ENCODE measurements at regions not wholly inside any gene's neighbourhood (a gene's known extent, or its start where the extent isn't known, plus 50 kb on each side); places are given as distances from the start of the nearest gene placed in this dataset.

- TF ChIP-seq CTCF (IDR thresholded peaks at IDR 0.05; ENCODE audit: unreplicated experiment): no peak
- Mint-ChIP-seq H3K27ac (no peak overlapping the region), H3K36me3 (ENCODE audit: insufficient read depth) (peaks cover 15% of the 10 kb centered on the region), H3K4me3 (ENCODE audit: low read depth) (no peak overlapping the region), H3K27me3 (peaks cover 3% of the 10 kb centered on the region), H3K9me3 (ENCODE audit: low read depth) (peaks cover 22% of the 10 kb centered on the region), H3K4me1 (ENCODE audit: low read depth) (peaks cover 11% of the 10 kb centered on the region)
- DNase-seq (ENCODE audit: low spot score, unreplicated experiment): no peak
These were observed 63.7 kb downstream of the FOXD1 start for GRCh38 chr5:73384861-73385260.

GRCh38 chr5:73382401-73382740, 66.2 kb downstream of the FOXD1 start:
- Mint-ChIP-seq H3K36me3 (ENCODE audit: insufficient read depth) (peaks cover 15% of the 10 kb centered on the region), H3K4me3 (ENCODE audit: low read depth) (no peak overlapping the region), H3K9me3 (ENCODE audit: low read depth) (peaks cover 22% of the 10 kb centered on the region), H3K4me1 (ENCODE audit: low read depth) (peaks cover 3% of the 10 kb centered on the region), H3K27me3 (peaks cover 12% of the 10 kb centered on the region), H3K27ac (no peak overlapping the region)
- no peak for TF ChIP-seq CTCF (IDR thresholded peaks at IDR 0.05; ENCODE audit: unreplicated experiment)
- DNase-seq (ENCODE audit: low spot score, unreplicated experiment): no peak

GRCh38 chr5:73381590-73382400, 66.8 kb downstream of the FOXD1 start:
- no peak for TF ChIP-seq CTCF (IDR thresholded peaks at IDR 0.05; ENCODE audit: unreplicated experiment)
- Mint-ChIP-seq H3K27ac (no peak overlapping the region), H3K36me3 (ENCODE audit: insufficient read depth) (peaks cover 15% of the 10 kb centered on the region), H3K4me1 (ENCODE audit: low read depth) (no peaks in the 10 kb centered on the region), H3K4me3 (ENCODE audit: low read depth) (no peak overlapping the region), H3K27me3 (peaks cover 16% of the 10 kb centered on the region), H3K9me3 (ENCODE audit: low read depth) (peaks cover 22% of the 10 kb centered on the region)
- no peak for DNase-seq (ENCODE audit: low spot score, unreplicated experiment)

GRCh38 chr5:73380710-73381589, 67.6 kb downstream of the FOXD1 start:
- peaks cover 15% of the 10 kb centered on the region for H3K36me3 Mint-ChIP-seq (ENCODE audit: insufficient read depth)
- no peak for TF ChIP-seq CTCF (IDR thresholded peaks at IDR 0.05; ENCODE audit: unreplicated experiment)
- no peak for DNase-seq (ENCODE audit: low spot score, unreplicated experiment)
- no peaks in the 10 kb centered on the region for H3K4me1 Mint-ChIP-seq (ENCODE audit: low read depth)
- H3K27ac Mint-ChIP-seq: no peak overlapping the region
- peaks cover 21% of the 10 kb centered on the region for H3K9me3 Mint-ChIP-seq (ENCODE audit: low read depth)
- H3K4me3 Mint-ChIP-seq (ENCODE audit: low read depth): no peak overlapping the region
- peaks cover 16% of the 10 kb centered on the region for H3K27me3 Mint-ChIP-seq

GRCh38 chr5:73380041-73380440, 68.5 kb downstream of the FOXD1 start:
- DNase-seq (ENCODE audit: low spot score, unreplicated experiment): no peak
- Mint-ChIP-seq H3K4me1 (ENCODE audit: low read depth) (no peaks in the 10 kb centered on the region), H3K27me3 (peaks cover 21% of the 10 kb centered on the region), H3K36me3 (ENCODE audit: insufficient read depth) (peaks cover 13% of the 10 kb centered on the region), H3K4me3 (ENCODE audit: low read depth) (no peak overlapping the region), H3K9me3 (ENCODE audit: low read depth) (peaks cover 15% of the 10 kb centered on the region), H3K27ac (no peak overlapping the region)
- TF ChIP-seq CTCF (IDR thresholded peaks at IDR 0.05; ENCODE audit: unreplicated experiment): no peak

All from progenitor cell of endocrine pancreas (in vitro differentiated cells).